ENCODE measurements at regions not wholly inside any gene's neighbourhood (a gene's known extent, or its start where the extent isn't known, plus 50 kb on each side); places are given as distances from the start of the nearest gene placed in this dataset.

DNA sequence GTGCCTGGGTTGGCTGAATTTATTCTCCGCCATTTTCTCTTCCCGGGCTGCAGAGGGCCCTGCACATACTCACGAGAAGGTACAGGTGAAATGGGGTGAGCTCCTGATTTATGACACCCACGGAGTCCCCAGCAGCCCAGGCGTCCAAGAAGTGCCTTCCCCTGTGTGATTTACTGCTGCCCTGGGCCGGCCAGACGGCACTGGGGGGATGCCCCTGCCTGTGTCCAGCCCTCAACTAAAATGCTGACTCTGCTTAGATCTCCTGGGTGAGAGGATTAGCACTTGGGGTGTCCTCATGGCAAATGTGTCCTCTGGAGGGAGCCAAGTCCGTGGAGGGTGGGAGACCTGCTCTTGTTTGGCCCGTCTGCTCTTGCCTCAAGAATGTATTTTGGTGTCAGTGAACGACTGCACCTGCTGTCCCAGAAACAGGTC is 132.4 kb downstream of the MAF start:
- dilution Hi-C loops (cut with HindIII; ENCODE audit: low sequenced_read_pairs, unreplicated experiment), result no loop called here

More for the DNA sequence above, 132.4 kb downstream of the MAF start:
- Histone ChIP-seq H2BK5ac (ENCODE audit: low read depth, low read length, poor library complexity, severe bottlenecking) (no peak overlapping the region), H3K79me1 (ENCODE audit: low read depth in 1 of 2, low read length in 2 of 2) (no peaks in the 10 kb centered on the region), H4K20me1 (ENCODE audit: insufficient read depth, low read length) (no peaks in the 10 kb centered on the region), H3K27me3 (ENCODE audit: control insufficient read depth, insufficient read depth, low read length) (no peaks in the 10 kb centered on the region), H3K4me2 (ENCODE audit: low read depth, low read length) (no peak overlapping the region), H3K18ac (ENCODE audit: low read depth, low read length) (no peak overlapping the region), H3K4me1 (ENCODE audit: control insufficient read depth, insufficient read depth, low read length) (no peaks in the 10 kb centered on the region), H2BK15ac (ENCODE audit: low read depth, low read length) (no peak overlapping the region), H2BK20ac (ENCODE audit: low read depth, low read length) (no peak overlapping the region), H3K23ac (ENCODE audit: low read depth, low read length) (no peak overlapping the region), H2AK5ac (ENCODE audit: low read depth, low read length) (no peak overlapping the region), H4K5ac (ENCODE audit: low read depth, low read length) (no peak overlapping the region), H3K27ac (ENCODE audit: insufficient read depth, low read length) (no peak overlapping the region), H3K14ac (replicated peaks; ENCODE audit: low read depth, low read length) (no peak overlapping the region), H3K4me3 (ENCODE audit: insufficient read depth, low read depth, low read length) (no peak overlapping the region), H2AK9ac (replicated peaks; ENCODE audit: low read depth, low read length, poor library complexity) (no peak overlapping the region), H3K4ac (ENCODE audit: low read depth, low read length) (no peak overlapping the region), H3K36me3 (ENCODE audit: control insufficient read depth, insufficient read depth, low read length) (no peaks in the 10 kb centered on the region), H3K9me3 (ENCODE audit: control insufficient read depth, insufficient read depth, low read length) (peaks cover 16% of the 10 kb centered on the region), H2AFZ (replicated peaks; ENCODE audit: low read length, poor library complexity) (no peak overlapping the region), H2BK120ac (ENCODE audit: low read depth, low read length) (no peak overlapping the region), H3K56ac (ENCODE audit: extremely low read depth, insufficient read depth, low read length) (no peak overlapping the region), H4K91ac (ENCODE audit: insufficient read depth, low read depth, low read length) (no peak overlapping the region), H4K8ac (ENCODE audit: low read depth in 2 of 2, low read length in 2 of 2) (no peak overlapping the region), H3K9ac (ENCODE audit: low read depth, low read length) (no peak overlapping the region), H3K9me1 (ENCODE audit: insufficient read depth, low read length) (no peaks in the 10 kb centered on the region)
- POLR2A ChIA-PET (ENCODE audit: unreplicated experiment), result no interaction called here
- ATAC-seq (ENCODE audit: low read depth) (no peak), DNase-seq (no peak)
- CTCF ChIA-PET, result no interaction called here
- intact Hi-C loops (cut with micrococcal nuclease) (no loop called here), in situ Hi-C loops (cut with MboI; ENCODE audit: low sequenced_read_pairs) (no loop called here)
- TF ChIP-seq NFE2L2 (IDR thresholded peaks at IDR 0.05; ENCODE audit: low read depth, low read length) (no peak), RFX5 (IDR thresholded peaks at IDR 0.05; ENCODE audit: low read depth, low read length) (no peak), CEBPB (IDR thresholded peaks at IDR 0.05; ENCODE audit: low read depth, low read length) (no peak), MAFK (IDR thresholded peaks at IDR 0.05; ENCODE audit: low read depth, low read length) (no peak), MXI1 (IDR thresholded peaks at IDR 0.05; ENCODE audit: borderline replicate concordance, low read depth, low read length) (no peak), ELK1 (IDR thresholded peaks at IDR 0.05; ENCODE audit: borderline replicate concordance, low read depth, low read length) (no peak), SMC3 (IDR thresholded peaks at IDR 0.05; ENCODE audit: low read depth, low read length) (no peak), CHD1 (IDR thresholded peaks at IDR 0.05; ENCODE audit: low read depth, low read length) (no peak), MAZ (IDR thresholded peaks at IDR 0.05; ENCODE audit: borderline replicate concordance, low read depth, low read length) (no peak), POLR2A (IDR thresholded peaks at IDR 0.05; ENCODE audit: low read depth, low read length) (no peak), RAD21 (IDR thresholded peaks at IDR 0.05; ENCODE audit: low read length) (no peak), FOS (IDR thresholded peaks at IDR 0.05; ENCODE audit: low read depth, low read length) (no peak), RCOR1 (IDR thresholded peaks at IDR 0.05; ENCODE audit: insufficient replicate concordance, low read length) (no peak), BHLHE40 (IDR thresholded peaks at IDR 0.05; ENCODE audit: low read depth, low read length) (no peak)
- TF ChIP-seq, protein P1, sequence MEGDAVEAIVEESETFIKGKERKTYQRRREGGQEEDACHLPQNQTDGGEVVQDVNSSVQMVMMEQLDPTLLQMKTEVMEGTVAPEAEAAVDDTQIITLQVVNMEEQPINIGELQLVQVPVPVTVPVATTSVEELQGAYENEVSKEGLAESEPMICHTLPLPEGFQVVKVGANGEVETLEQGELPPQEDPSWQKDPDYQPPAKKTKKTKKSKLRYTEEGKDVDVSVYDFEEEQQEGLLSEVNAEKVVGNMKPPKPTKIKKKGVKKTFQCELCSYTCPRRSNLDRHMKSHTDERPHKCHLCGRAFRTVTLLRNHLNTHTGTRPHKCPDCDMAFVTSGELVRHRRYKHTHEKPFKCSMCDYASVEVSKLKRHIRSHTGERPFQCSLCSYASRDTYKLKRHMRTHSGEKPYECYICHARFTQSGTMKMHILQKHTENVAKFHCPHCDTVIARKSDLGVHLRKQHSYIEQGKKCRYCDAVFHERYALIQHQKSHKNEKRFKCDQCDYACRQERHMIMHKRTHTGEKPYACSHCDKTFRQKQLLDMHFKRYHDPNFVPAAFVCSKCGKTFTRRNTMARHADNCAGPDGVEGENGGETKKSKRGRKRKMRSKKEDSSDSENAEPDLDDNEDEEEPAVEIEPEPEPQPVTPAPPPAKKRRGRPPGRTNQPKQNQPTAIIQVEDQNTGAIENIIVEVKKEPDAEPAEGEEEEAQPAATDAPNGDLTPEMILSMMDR (conservative IDR thresholded peaks at IDR 0.05; ENCODE audit: low read depth, low read length), result no peak
- TF ChIP-seq, protein P2, sequence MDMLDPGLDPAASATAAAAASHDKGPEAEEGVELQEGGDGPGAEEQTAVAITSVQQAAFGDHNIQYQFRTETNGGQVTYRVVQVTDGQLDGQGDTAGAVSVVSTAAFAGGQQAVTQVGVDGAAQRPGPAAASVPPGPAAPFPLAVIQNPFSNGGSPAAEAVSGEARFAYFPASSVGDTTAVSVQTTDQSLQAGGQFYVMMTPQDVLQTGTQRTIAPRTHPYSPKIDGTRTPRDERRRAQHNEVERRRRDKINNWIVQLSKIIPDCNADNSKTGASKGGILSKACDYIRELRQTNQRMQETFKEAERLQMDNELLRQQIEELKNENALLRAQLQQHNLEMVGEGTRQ (IDR thresholded peaks at IDR 0.05; ENCODE audit: low read depth, low read length), result no peak
- 29% methylated on average over 1 of the region's 10 CpGs; no CpG with 5 or more reads in 1 of the 2 experiments for WGBS, 2 experiments (ENCODE audit: extremely low coverage in 2 of 2, insufficient read length in 1 of 2)
- no TSS peak for BruUV-seq (replicated peaks)
